ENCODE measurements at regions not wholly inside any gene's neighbourhood (a gene's known extent, or its start where the extent isn't known, plus 50 kb on each side); places are given as distances from the start of the nearest gene placed in this dataset.

DNA sequence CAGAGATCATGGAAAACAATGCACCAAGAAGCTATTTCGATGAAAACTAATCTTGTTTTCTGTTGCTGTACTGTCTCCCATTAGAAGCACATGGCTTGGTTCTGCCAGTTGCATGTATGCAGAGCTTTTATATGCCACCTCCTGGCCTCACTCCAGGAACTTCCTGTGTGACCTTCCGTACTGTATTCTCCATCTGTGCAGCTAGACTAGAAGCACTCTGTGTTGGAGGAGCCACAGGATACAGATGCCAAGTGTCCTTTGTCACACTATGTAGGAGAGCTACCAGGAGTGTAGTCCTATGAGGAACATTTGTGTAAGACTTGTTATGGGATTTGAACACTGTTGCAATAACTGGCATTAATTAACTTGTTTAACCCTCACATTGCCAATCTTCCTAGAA is 503.5 kb upstream of the TPK1 start:
- Histone ChIP-seq H3K4me2 (ENCODE audit: low read length) (no peak overlapping the region), H3K79me2 (replicated peaks; ENCODE audit: insufficient read depth, low read length) (no peaks in the 10 kb centered on the region), H3K9ac (ENCODE audit: low read length) (no peak overlapping the region), H3K27ac (ENCODE audit: low read length) (no peak overlapping the region), H3K9me2 (ENCODE audit: insufficient read depth, low read length) (no peaks in the 10 kb centered on the region), H3K36me3 (ENCODE audit: insufficient read depth, low read length) (no peaks in the 10 kb centered on the region), H3K27me3 (ENCODE audit: insufficient read depth, low read depth, low read length) (no peaks in the 10 kb centered on the region), H4K20me1 (ENCODE audit: insufficient read depth) (no peaks in the 10 kb centered on the region), H3K4me3 (ENCODE audit: low read length) (no peak overlapping the region), H3F3A (ENCODE audit: insufficient read depth, low read length, poor library complexity, severe bottlenecking) (no peaks in the 10 kb centered on the region), H3K9me3 (ENCODE audit: low read length) (no peaks in the 10 kb centered on the region), H2AFZ (ENCODE audit: low read depth, low read length) (no peak overlapping the region)
- TF ChIP-seq, protein P1, sequence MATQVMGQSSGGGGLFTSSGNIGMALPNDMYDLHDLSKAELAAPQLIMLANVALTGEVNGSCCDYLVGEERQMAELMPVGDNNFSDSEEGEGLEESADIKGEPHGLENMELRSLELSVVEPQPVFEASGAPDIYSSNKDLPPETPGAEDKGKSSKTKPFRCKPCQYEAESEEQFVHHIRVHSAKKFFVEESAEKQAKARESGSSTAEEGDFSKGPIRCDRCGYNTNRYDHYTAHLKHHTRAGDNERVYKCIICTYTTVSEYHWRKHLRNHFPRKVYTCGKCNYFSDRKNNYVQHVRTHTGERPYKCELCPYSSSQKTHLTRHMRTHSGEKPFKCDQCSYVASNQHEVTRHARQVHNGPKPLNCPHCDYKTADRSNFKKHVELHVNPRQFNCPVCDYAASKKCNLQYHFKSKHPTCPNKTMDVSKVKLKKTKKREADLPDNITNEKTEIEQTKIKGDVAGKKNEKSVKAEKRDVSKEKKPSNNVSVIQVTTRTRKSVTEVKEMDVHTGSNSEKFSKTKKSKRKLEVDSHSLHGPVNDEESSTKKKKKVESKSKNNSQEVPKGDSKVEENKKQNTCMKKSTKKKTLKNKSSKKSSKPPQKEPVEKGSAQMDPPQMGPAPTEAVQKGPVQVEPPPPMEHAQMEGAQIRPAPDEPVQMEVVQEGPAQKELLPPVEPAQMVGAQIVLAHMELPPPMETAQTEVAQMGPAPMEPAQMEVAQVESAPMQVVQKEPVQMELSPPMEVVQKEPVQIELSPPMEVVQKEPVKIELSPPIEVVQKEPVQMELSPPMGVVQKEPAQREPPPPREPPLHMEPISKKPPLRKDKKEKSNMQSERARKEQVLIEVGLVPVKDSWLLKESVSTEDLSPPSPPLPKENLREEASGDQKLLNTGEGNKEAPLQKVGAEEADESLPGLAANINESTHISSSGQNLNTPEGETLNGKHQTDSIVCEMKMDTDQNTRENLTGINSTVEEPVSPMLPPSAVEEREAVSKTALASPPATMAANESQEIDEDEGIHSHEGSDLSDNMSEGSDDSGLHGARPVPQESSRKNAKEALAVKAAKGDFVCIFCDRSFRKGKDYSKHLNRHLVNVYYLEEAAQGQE (IDR thresholded peaks at IDR 0.05; ENCODE audit: borderline replicate concordance), result no peak
- TF ChIP-seq SMC3 (conservative IDR thresholded peaks at IDR 0.05; ENCODE audit: poor library complexity) (no peak), POLR2AphosphoS5 (IDR thresholded peaks at IDR 0.05) (no peak), EZH2 (IDR thresholded peaks at IDR 0.05; ENCODE audit: borderline replicate concordance, insufficient read depth, low read length, poor library complexity, severe bottlenecking) (no peak), TAF1 (IDR thresholded peaks at IDR 0.05; ENCODE audit: low read depth) (no peak), MXI1 (conservative IDR thresholded peaks at IDR 0.05; ENCODE audit: poor library complexity, severe bottlenecking) (no peak), EP300 (conservative IDR thresholded peaks at IDR 0.05; ENCODE audit: poor library complexity, severe bottlenecking) (no peak), RAD21 (conservative IDR thresholded peaks at IDR 0.05) (no peak)
- TF ChIP-seq, protein P2, sequence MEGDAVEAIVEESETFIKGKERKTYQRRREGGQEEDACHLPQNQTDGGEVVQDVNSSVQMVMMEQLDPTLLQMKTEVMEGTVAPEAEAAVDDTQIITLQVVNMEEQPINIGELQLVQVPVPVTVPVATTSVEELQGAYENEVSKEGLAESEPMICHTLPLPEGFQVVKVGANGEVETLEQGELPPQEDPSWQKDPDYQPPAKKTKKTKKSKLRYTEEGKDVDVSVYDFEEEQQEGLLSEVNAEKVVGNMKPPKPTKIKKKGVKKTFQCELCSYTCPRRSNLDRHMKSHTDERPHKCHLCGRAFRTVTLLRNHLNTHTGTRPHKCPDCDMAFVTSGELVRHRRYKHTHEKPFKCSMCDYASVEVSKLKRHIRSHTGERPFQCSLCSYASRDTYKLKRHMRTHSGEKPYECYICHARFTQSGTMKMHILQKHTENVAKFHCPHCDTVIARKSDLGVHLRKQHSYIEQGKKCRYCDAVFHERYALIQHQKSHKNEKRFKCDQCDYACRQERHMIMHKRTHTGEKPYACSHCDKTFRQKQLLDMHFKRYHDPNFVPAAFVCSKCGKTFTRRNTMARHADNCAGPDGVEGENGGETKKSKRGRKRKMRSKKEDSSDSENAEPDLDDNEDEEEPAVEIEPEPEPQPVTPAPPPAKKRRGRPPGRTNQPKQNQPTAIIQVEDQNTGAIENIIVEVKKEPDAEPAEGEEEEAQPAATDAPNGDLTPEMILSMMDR (IDR thresholded peaks at IDR 0.05; ENCODE audit: poor library complexity, severe bottlenecking), result no peak

DNA sequence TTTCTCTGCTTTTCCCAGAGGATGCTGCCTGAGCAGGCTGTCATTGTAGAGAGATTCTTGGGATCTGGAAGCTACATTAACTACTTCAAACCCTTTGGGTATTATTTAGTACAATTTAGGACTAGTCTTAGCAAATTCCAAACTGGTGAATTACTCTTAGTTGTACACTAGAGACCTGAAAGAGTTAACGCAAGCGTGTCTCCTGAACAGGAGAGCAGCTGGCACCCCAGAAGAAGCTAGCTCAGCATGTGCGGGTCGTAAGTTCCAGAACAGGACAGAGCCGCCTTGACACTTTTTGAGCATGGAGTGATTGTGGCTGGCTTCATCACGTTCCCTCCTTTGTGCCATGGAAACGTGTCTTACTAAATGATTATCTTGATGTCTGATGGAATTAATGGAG is 495.7 kb upstream of the TPK1 start:
- Histone ChIP-seq H4K20me1 (ENCODE audit: insufficient read depth) (no peaks in the 10 kb centered on the region), H3K4me3 (ENCODE audit: low read length) (no peak overlapping the region), H3K9ac (ENCODE audit: low read length) (no peak overlapping the region), H3K27me3 (ENCODE audit: insufficient read depth, low read depth, low read length) (no peaks in the 10 kb centered on the region), H3K27ac (ENCODE audit: low read length) (no peak overlapping the region), H3K79me2 (replicated peaks; ENCODE audit: insufficient read depth, low read length) (no peaks in the 10 kb centered on the region), H3K36me3 (ENCODE audit: insufficient read depth, low read length) (no peaks in the 10 kb centered on the region), H3F3A (ENCODE audit: insufficient read depth, low read length, poor library complexity, severe bottlenecking) (no peaks in the 10 kb centered on the region), H3K9me3 (ENCODE audit: low read length) (no peaks in the 10 kb centered on the region), H3K4me2 (ENCODE audit: low read length) (no peak overlapping the region), H2AFZ (ENCODE audit: low read depth, low read length) (no peak overlapping the region), H3K9me2 (ENCODE audit: insufficient read depth, low read length) (no peaks in the 10 kb centered on the region)
- TF ChIP-seq EP300 (conservative IDR thresholded peaks at IDR 0.05; ENCODE audit: poor library complexity, severe bottlenecking) (no peak), TAF1 (IDR thresholded peaks at IDR 0.05; ENCODE audit: low read depth) (no peak), POLR2AphosphoS5 (IDR thresholded peaks at IDR 0.05) (no peak), EZH2 (IDR thresholded peaks at IDR 0.05; ENCODE audit: borderline replicate concordance, insufficient read depth, low read length, poor library complexity, severe bottlenecking) (no peak), SMC3 (conservative IDR thresholded peaks at IDR 0.05; ENCODE audit: poor library complexity) (no peak), MXI1 (conservative IDR thresholded peaks at IDR 0.05; ENCODE audit: poor library complexity, severe bottlenecking) (no peak), RAD21 (conservative IDR thresholded peaks at IDR 0.05) (no peak)
- TF ChIP-seq, protein P1 (IDR thresholded peaks at IDR 0.05; ENCODE audit: borderline replicate concordance), result no peak
- TF ChIP-seq, protein P2 (IDR thresholded peaks at IDR 0.05; ENCODE audit: poor library complexity, severe bottlenecking), result no peak

Measured in neural cell (in vitro differentiated cells).